ENCODE measurements at regions not wholly inside any gene's neighbourhood (a gene's known extent, or its start where the extent isn't known, plus 50 kb on each side); places are given as distances from the start of the nearest gene placed in this dataset.

DNA sequence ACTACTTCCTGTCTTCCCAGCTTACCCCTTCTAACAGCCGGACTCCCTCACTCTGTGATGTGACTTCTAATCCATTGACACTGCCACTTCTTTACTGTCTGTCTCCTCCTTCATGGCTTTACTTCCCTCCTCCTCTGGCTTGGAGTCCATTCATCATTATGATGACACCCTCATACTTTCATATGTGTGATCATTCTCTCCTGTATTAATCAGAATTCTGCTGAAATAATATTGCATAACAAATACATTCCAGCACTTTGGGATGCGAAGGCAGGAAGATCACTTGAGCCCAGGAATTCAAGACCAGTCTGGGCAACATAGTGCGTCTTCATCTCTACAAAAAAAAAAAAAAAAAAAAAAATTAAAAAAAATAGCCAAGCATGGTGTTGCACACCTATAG lies 147.9 kb upstream of the BTBD3 start:
- no peak for DNase-seq

DNA sequence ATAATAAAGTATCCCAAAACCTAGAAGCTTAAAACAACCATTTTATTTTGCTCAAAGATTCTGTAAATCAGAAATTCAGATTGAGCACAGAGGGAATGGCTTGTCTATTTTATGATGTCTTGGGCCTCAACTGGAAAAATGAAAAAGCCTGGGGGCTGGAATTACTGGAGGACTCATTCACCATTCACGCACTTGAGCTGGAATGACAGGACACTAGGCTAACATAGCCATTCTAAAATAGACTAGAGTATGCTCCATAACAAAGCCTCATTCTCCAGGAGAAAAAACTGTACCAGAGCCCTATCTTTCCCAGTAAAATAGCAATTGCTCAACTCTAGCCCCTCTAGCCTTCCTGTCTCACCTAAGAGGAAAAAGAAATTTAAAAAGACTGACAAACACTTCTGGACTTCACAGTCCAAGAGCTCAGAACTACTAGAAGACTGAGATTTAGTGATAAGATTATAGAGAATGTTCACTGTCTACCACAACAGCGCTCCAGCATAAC lies 145.4 kb upstream of the BTBD3 start:
- no peak for DNase-seq

DNA sequence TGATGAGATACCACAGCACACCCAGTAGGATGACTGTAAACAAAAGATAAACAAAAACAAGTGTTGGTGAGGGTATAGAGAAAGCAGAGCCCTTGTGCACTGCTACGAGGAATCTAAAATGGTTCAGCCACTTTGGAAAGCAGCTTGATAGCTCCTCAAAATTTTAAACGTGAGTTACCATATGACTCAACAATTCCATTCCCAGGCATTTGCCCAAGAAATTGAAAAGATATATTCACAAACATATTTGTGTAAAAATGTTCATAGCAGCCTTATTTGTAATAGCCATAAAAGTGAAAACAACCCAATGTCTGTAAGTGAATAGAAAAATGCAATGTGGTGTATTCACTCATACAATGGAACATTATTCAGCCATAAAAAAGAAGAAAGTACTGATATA lies 141.0 kb upstream of the BTBD3 start:
- DNase-seq: no peak

DNA sequence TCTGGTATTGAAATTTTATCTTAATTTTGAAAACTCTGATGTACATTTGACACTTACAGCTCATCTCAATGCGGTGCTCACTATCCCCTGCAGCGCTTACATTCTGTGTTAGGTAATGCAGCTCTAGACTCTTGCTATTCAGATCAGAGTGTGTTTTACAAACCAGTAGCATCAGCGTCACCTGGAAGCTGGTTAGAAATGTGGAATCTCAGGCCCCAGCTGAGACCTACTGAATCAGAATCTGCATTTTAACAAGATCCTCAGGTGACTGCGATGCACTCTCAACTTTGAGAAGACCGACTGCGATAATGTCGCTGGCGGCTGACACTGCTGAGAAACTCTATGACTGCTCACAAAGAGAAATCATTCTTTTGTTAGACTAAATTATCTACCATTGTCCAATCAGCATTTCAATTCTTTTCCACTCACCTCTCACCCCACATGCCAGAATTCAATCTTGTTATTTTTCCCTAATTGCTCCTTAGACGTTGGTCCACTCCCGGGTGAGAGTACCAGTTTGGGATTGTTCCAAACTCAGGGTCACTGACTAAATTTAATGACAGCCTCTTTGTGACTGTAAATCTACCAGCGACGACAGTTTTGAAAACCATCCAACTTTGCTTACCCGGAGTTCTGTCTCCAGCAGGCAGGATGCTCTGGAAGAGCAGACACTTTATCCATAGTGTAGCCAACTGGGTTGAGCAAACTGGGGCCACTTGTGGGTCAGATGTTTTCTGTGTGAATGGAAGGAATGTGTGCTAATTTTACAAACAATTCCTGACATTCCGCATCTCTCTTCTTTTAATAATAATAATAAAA lies 140.1 kb upstream of the BTBD3 start:
- no peak for DNase-seq

DNA sequence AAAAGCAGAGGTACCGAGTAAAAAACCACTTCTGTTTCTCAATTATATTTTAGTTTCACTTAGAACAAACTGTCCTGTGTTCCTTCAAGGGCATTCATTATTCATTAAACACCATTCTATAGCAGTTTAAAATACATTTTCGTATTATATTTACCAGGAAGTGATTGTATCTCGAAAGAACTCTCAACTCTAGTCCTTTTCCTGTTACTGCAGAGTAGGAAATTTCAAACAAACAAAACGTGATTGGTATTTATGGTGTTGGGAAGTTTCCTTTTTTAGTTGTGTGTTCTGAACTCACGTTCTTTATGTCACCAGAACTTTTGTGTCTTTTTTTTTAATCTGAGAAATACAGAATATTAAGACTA lies 139.5 kb upstream of the BTBD3 start:
- DNase-seq: no peak

DNA sequence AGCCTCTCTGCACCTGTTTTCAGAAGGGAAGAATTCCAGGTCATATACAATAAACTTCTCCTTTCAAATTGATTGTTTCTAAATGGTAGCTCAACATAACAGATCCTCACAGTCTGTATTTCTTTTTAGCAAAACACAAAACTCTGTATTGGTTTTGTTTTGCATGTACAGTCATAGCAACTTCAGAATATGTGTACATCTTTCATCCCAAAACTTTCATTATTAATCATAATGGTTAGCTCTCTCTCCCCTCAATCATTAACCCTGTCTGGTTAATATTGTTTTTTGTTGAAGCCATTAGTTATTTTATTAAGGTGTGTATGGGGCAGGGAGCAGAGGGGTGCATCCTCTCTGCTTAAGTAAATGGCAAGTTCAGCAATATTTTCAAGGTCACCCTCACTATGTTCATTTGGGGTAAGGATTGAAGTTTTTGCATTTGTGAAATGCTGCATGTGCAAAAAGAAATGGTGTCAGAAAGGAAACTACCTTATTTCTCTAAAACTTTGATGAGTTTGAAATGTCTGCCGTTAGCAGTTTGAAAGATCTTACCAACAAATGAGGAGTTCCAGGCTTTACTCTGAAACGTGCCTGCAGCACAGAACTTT lies 136.8 kb upstream of the BTBD3 start:
- no peak for DNase-seq

DNA sequence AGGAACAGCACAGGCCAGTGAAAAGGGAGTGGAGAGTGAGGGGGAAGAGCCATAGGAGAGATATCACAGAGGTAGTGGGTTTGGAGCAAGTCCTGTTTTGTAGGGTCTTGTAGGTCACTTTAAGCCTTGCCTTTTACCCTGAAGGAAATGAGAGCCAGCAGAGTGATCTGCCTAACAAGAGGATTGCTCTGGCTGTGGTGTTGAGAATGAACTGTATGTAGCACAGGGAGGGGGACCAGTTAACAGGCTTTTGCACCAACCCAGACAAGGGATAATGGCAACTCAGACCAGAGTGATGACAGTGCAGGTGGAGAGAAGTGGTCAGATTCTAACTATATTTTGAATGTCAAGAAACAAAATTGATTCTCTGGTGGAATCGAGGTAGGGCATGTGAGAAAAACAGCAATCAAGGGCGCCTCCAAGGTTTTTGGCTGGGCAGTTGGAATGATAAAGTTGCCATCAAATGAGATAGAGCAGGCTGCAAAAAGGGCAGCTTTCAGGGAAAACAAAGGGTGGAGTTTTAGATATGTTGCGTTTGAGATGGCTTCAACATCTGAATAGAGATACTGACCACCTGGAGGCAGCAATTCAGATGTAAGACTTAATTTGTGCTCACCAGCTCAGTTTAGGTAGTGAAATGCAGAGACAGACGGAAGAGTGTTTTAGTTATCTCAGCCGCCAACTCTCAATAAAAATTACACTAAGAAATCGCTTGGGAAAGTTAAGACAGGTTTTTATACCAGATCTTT lies 134.4 kb upstream of the BTBD3 start:
- DNase-seq: no peak

DNA sequence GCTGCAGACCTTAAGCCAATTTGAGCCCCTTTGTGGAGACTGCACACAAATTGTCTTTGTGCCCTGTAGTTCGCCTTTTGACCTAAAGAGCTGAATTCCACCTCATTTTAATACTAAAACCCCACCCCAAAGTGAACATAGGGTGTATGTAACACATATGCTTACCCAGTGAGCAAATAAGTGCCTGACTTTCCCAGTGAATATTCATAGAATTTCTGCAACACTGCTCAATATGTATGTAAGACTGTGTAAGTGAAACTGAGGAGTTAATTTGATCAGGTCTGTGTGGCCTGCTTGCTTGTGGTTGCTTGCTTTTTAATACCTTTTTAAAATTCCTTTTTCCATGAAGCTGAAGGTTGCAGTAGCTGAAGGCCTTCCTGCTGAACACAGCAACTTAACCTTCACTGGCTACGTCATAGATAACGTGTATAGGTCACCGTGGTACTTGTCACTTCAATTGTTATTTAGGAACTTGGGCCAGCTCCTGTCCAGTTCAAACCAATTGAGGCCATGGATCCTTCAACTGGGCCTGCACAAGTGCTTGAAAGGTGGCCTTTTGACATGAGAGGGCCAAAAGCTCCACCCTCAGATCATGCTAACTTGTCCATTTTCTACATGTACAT lies 131.7 kb upstream of the BTBD3 start:
- no peak for DNase-seq

DNA sequence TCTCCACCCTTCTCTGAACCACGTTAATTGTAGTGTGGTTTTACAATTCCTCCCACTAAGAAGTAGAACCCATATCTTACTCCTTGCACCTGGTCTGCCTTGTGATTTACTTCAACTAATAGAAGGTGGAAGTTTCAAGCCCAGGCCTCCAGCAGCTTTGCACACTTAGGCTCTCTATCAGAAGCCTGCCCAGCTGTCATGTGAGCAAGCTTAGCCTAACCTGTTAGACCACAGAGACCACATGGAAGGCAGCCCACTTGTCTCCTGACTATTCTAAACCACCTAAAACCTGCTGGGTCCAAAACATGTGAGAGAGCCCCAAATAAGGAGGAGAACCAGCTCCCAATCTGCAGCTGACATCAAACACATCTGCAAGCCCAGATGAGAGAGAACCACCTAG lies 127.6 kb upstream of the BTBD3 start:
- no peak for DNase-seq

DNA sequence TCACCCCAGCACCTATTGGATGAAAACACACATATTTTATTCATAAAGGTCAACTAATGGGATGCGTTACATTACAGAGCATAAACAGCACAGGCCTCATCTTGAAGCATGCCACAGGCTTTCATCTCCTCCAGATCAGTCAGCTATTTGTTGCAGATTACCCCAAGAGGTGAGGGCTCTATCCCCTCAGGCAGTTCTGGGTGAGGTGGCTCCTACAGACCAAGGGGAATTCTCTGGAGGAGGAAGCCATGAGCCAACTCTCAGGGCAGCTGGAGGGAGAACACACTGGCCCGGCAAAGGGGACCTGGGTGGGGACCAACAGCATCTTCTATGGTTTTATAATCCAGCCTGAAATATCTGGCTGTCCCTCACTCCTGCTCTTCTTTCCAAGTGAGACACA lies 126.4 kb upstream of the BTBD3 start:
- no peak for DNase-seq

DNA sequence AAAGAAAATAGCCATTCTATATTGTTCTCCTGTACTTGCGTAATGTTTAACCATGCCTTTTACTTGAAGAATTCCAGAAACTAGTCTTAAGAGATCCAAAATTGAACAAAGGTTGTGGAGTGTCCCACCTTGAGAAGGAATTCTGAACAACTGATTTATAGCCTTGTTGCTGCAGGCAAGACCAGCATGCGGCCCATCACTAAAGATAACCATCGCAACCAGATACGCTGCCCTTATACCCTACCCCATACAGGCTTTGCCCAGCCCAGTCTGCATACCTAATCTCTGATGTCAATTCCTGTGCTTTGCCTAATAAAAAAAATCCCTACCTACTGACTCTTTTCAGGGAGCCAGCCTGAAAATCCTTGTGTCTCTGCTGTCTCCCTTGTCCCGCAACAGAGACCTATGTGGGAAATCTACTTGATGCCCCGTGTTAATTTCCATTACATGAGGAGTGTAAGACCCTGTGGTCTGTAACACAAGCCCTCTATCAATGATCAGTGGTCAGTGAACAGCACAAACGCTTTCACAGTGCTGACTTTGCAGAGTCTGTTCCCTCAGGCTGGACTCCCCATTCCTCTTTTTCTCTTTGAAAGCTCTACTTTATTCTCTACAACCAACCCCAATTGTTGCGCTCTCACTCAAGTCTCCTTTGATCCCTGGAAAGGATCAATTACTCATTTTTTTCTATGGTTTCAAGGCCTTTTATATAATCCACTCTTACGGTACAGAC lies 125.7 kb upstream of the BTBD3 start:
- DNase-seq: no peak

DNA sequence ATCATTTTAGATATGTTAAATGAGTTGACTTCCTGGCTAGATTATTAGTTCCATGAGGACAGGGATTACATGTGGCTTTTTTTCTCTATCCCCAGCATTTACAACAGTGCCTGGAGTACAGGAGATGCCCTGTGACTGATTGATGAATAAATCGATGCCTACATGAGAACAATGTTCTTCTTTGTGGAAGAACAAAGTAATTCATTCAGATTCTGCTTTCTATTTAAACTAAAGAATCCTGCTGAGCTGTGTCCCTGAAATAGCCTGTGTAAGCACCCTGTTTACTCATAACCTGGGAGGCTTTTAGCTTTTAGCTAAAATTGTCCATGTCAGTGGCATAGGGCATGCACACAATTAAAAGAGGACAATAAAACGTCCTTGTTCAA lies 125.1 kb upstream of the BTBD3 start:
- DNase-seq: no peak

DNA sequence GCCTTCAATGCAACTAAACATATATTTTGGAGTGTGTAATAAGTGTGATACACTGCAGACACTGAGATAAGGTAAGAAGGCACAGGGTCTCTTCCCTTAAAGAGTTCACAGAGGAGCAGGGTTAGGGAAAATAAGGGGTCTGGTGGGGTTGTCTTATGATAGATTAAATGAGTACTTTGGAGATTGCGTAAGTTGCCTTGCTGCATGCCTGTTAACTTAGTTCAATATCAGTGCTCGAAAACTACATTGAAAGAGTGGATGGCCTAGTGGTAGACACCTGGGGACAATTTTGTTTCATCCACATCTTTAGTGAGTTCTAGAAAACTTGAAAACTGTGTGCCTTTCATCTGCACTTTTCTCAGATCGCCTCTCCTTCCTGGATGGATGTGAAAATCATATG lies 123.2 kb upstream of the BTBD3 start:
- DNase-seq: no peak

DNA sequence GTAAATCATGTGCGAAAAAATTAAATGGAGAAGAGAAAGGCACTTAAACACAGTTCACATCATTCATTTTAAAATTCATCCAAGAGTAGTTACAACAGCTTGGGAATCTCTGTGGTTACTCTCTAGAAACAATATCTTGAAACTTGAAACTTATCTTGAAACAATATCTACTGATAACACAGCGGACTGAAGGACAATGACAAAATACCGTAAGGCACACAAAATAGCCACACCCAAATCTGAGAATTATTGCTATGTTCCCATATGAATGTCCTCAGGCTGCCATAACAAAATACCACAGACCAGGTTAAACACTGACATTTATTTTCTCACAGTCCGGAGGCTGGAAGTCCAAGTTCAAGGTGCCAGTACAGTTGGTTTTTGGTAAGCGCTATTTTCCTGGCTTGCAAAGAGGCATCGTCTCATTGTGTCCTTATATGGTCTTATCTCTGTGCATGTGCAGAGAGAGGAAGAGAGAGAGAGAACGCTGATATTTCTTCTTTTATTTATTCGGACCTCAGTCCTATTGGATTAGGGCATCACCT lies 122.5 kb upstream of the BTBD3 start:
- DNase-seq: no peak

DNA sequence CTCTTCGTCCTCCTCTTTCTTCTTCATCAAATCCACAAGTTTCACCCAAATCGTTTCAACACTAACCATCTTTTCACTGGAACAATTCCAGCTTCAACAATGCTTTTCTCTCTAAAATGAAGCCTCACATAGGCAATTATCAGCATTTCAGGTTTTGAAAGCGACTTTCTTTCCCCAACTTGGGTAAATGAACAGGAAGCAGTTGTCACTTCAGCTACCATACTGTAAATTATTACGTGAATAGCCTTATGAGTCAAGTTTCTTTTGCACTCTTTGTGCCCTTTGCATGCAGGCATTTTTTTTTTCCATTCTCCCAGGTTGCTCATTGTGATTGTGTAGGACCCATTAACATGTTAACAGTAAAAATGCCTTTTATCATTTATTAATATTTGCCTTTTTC lies 121.7 kb upstream of the BTBD3 start:
- DNase-seq: no peak

DNA sequence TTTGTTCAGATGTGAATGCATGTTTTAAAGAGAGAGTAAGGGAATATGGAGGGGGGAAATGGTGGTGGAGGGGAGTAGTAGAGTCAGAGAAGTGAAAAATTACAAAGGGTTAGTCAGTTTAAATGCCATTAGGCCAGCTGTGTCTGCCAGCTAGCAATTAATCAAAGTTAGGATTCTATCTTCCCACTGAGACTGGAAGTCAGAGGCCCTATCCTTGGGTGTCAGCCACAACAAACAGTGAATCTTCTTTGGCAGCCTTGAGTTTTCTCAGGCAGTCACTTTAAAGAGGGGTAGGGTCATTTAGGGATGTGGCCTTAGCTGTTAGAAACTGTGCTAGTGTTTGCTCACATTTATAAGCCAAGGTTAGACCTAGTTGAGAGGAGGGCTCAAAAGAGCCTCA lies 120.5 kb upstream of the BTBD3 start:
- DNase-seq: no peak

DNA sequence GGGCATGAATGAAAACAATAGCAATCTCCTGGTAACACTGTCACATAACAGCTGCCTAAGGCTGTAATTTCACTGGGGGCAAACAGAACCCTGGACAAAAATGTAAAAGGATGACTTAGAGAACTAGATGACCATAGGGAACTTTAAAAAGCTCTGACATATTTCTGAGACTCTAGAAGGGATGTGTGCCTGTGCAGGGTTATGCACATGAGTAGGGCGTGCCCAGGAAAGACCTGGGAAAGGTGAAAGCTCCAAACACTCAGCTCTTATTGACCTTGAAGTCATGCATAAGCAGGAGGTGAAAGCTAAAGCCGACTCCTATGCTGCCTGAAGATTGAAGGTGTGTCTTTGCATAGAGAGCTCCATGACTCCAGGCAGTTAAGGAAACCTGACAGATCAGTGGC lies 118.4 kb upstream of the BTBD3 start:
- DNase-seq: no peak

DNA sequence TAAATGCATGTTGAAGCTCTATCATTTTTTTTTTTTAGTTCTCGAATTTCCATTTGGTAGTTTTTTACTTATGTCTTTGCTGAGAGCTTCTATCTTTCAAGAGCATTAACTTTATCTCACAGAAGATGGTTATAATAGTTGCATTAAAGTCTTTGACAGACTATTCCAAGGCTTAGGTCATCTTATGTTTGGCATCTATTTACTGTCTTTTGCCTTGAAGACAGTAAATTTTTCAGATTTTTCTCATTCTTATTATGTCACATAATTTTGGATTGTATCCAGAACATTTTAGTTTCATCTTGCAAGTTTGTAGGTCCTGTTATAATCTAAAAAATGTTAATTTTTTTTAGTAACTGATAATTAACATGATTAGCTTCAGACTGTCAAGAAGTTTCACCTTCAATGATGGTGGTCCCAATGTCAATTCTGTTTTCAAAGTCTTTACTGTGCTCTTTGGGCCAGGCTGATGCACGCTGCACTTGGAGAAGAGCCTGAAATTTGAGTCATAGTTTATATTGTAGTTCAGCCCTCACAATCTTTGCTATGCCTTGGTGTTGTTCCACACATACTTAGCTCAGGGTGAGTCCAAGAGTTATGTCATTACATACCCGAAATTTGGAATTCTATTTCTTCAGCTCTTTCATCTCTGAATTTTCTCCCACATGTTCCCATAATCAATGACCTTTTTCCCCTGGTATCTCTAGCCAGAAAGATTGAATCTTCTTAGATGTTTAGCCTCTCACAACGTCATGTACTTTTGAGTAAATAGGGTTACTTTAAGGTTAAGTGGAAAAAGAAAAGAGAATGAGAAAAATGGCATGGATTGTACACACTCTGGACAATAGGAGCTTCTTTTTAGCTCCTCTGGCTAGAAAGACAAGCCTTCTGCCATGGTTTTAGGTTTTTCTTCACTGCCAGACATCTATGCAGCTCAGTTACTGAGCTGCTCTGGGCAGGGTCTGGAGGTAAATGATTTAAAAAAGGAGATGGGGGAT lies 110.3 kb upstream of the BTBD3 start:
- no peak for DNase-seq

DNA sequence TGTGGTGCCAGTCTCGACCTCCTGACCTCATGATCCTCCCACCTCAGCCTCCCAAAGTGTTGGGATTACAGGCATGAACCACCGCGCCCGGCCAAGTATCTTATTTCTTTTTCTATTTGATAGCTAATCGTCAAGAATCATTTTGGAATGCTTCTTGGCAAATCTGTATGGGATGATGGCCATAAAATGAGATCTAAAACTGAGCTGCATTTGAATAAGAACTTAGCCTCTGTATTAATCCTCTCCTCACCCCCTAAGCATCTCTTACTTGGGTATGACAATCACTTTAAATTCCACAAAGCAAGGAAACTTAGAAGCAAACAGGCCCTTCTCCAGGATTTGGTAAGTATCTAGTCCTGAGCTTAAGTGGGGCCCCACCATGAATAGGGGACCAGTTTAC lies 108.9 kb upstream of the BTBD3 start:
- DNase-seq: no peak

DNA sequence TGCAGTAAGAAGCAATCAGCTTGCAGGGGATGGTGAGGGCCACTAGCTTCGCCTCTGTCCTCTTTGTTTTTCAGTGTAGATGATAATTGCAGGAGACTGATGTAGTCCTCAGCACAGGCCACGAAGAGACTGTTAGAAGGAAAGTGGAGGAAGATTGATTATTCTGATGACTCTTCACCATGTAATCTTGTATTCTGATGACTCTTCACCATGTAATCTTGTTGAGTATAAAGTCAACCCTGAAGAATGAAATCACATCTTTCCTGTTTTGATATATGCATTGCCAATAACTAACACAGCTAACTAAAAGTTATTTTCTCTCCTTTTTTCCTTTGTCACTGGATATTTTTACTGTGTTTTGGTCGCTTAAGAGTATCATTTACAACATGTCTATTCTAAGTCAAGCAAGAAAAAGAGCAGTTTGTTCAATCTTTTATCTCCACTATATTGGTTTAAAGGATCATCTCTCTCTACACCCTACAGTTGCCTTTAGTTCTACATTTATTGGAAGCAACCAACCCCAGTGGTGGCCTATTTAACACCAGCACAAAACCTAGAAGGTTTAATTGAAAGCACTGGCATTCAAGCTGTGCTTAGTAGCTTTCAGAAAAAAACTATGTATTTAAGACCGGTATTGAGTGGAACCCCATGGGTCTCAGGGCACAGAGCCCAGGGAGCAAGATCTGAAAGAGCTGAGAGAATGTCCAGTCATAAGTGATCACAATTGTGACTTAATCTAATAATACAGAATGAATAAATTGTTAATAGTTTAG lies 107.2 kb upstream of the BTBD3 start:
- DNase-seq: no peak
